ENCODE measurements at regions not wholly inside any gene's neighbourhood (a gene's known extent, or its start where the extent isn't known, plus 50 kb on each side); places are given as distances from the start of the nearest gene placed in this dataset.
"Not testable (repeated sequence)": the region's sequence is repeated elsewhere in the genome, so short reads cannot be mapped to it uniquely, and the experiment has no call there.

DNA sequence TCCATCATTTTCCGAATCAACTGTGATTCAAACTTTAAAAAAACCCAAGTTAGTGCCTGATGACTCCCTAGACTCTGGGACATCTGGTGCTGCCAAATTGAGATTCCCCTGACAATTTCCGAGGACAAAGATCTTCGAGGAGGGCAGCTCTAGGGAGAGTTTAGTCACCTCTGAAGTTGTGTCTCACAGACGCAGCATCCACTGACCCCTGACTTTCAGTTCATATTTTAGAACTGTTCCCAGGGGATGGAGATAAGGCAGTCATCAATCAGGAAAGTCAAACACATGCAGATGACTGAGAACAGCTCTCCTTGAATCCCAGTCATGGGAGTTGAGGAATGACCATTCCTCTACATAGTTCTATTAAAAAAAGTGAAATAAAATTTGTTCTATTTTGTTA is 643.9 kb downstream of the TRIML1 start:
- no peak for DNase-seq (ENCODE audit: low read depth)
- TF ChIP-seq, protein P1, sequence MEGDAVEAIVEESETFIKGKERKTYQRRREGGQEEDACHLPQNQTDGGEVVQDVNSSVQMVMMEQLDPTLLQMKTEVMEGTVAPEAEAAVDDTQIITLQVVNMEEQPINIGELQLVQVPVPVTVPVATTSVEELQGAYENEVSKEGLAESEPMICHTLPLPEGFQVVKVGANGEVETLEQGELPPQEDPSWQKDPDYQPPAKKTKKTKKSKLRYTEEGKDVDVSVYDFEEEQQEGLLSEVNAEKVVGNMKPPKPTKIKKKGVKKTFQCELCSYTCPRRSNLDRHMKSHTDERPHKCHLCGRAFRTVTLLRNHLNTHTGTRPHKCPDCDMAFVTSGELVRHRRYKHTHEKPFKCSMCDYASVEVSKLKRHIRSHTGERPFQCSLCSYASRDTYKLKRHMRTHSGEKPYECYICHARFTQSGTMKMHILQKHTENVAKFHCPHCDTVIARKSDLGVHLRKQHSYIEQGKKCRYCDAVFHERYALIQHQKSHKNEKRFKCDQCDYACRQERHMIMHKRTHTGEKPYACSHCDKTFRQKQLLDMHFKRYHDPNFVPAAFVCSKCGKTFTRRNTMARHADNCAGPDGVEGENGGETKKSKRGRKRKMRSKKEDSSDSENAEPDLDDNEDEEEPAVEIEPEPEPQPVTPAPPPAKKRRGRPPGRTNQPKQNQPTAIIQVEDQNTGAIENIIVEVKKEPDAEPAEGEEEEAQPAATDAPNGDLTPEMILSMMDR (conservative IDR thresholded peaks at IDR 0.05; ENCODE audit: low read depth, low read length) = no peak
- no peak overlapping the region for H3K4me3 ChIP-seq (ENCODE audit: low read depth, low read length)

DNA sequence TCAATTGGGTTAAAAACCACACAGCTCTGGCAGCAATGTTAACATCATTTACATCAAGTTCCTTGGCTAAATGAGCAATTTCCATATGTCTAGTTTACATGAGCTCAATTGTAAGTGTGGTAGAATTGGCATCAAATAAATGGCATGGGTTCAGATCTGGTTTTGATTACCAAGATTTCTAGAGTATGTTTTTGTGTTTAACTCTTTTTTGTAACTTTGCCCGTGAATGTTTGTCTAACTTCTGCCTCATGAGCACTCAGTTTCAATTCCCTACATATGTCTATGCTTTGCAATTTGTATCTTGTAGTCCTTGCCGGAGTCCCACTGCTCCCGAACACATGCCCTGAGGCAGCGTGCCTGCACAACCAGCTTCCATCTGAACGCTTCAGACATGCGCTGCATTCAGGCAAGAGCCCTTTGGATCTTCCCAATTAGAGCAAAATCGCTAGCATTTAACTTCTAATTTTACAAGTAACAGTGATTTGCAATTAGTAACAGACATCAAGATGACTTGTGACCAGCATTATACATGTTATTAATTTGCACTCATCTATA is 644.4 kb downstream of the TRIML1 start:
- DNase-seq (ENCODE audit: low read depth) = no peak
- H3K4me3 ChIP-seq (ENCODE audit: low read depth, low read length) = no peak overlapping the region
- TF ChIP-seq, protein P1 (conservative IDR thresholded peaks at IDR 0.05; ENCODE audit: low read depth, low read length) = no peak

DNA sequence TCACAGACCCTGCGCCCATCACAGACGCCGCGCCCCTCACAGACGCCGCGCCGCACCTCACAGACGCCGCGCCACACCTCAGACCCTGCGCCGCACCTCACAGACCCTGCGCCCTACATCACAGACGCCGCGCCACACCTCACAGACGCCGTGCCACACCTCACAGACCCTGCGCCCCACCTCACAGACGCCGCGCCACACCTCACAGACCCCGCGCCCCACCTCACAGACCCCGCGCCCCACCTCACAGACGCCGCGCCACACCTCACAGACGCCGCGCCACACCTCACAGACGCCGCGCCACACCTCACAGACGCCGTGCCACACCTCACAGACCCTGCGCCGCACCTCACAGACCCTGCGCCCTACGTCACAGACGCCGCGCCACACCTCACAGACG is 657.4 kb downstream of the TRIML1 start:
- not testable (repeated sequence) for DNase-seq (ENCODE audit: low read depth); H3K4me3 ChIP-seq (ENCODE audit: low read depth, low read length)

DNA sequence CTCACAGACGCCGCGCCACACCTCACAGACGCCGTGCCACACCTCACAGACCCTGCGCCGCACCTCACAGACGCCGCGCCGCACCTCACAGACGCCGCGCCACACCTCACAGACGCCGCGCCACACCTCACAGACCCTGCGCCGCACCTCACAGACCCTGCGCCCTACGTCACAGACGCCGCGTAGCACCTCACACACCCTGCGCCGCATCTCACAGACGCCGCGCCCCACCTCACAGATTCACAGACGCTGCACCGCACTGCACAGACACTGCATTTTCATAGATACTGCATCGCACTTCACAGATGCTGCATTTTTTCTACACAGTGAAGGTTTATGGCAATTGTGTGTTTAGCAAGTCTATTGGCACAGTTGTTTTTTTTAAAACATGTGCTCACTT is 657.8 kb downstream of the TRIML1 start:
- not testable (repeated sequence) for H3K4me3 ChIP-seq (ENCODE audit: low read depth, low read length); DNase-seq (ENCODE audit: low read depth)

DNA sequence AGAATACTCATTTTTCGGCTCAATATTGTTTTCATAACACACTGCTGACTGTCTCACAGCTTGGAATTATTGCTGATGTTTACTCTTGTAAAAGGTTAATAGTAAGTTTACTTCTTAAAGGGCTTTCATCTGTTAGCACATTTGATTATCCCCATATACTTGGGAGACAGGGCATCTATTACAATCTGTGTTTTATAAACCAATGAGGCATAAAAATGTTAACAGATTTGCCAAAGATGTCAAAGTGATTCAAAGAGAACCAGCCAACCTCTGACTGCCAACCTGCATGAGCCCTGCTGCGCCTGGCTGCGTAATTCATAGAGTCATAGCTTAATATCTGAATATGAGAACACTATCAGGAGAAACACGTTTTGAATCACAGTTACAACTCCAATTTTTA is 665.6 kb downstream of the TRIML1 start:
- no peak overlapping the region for H3K4me3 ChIP-seq (ENCODE audit: low read depth, low read length)
- no peak for DNase-seq (ENCODE audit: low read depth)
- TF ChIP-seq, protein P1 (conservative IDR thresholded peaks at IDR 0.05; ENCODE audit: low read depth, low read length) = no peak

DNA sequence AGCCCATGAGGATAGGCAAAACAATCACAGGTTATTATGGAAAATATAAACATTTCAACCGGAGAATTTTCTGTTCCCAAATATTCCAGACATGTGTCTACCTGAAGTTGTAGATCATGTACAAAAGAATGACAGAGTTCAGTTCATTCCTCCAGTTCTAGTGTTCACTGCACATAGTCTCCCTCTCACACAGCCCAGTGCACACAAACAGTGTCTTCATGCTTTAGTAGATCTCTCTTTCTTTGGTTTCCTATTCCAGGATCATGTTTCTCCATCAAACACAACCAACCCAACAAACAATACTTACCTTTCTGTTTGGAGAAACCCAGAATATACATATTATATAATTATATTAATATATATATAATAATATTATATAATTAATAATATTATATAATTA is 671.9 kb downstream of the TRIML1 start:
- DNase-seq (ENCODE audit: low read depth) = no peak
- TF ChIP-seq, protein P1 (conservative IDR thresholded peaks at IDR 0.05; ENCODE audit: low read depth, low read length) = no peak
- no peak overlapping the region for H3K4me3 ChIP-seq (ENCODE audit: low read depth, low read length)

DNA sequence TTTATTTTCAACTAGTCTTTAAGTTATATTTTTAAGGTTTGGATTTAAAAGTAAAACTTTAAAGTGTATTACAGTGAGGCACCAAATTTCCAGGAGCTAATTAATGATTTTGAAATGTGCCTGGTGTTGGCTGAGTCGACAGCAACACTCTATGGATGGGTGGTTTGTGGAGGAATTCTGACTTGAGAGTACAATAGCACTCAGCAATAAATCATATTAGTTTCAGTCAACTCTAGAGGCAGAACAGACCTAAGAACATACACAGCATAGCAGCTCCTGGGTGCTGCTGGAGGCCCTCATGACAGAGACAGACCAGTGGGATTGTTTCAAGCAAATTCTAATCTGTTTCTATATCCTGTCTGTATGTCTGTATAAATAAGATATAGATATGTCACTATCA is 673.4 kb downstream of the TRIML1 start:
- H3K4me3 ChIP-seq (ENCODE audit: low read depth, low read length) = no peak overlapping the region
- no peak for DNase-seq (ENCODE audit: low read depth)
- TF ChIP-seq, protein P1 (conservative IDR thresholded peaks at IDR 0.05; ENCODE audit: low read depth, low read length) = no peak

DNA sequence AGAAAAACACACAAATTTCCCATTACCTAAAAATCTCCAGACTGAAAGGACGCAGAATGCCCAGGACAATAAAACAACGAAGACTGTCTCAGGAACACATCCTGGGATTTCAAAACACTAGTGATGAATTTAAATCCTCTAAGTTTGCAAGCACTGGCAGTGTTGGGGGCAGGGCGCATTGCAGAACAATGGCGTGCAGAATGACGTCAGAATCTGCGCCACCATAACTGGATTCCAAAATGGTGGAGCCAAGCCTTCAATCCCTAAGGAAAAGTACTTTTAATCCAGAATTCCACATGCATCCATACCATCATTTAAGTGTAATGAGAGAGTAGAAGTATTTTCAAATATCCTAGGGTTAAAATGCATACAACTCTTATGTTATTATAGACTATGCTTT is 679.1 kb downstream of the TRIML1 start:
- no peak overlapping the region for H3K4me3 ChIP-seq (ENCODE audit: low read depth, low read length)
- no peak for DNase-seq (ENCODE audit: low read depth)
- TF ChIP-seq, protein P1 (conservative IDR thresholded peaks at IDR 0.05; ENCODE audit: low read depth, low read length) = no peak
